HG03135 (cell line): ENCODE measurements at regions not wholly inside any gene's neighbourhood (a gene's known extent, or its start where the extent isn't known, plus 50 kb on each side); places are given as distances from the start of the nearest gene placed in this dataset.
"Not testable (repeated sequence)": the region's sequence is repeated elsewhere in the genome, so short reads cannot be mapped to it uniquely, and the experiment has no call there.

Source experiments
- ATAC-seq: cut with Tn5 transposase; IDR thresholded peaks from one replicate; pipeline ENCODE4 v1.9.1; 2021; ENCODE audit warnings: mild to moderate bottlenecking, moderate library complexity; ENCODE audit not compliant: unreplicated experiment

GRCh38 chr2:190005513-190005912, 57.0 kb downstream of the MSTN start:
- no peak for ATAC-seq

- no peak for ATAC-seq
Observed at GRCh38 chr2:189999661-190000060, 62.9 kb downstream of the MSTN start.

GRCh38 chr2:189998665-189999064, 63.9 kb downstream of the MSTN start:
- ATAC-seq = not testable (repeated sequence)

GRCh38 chr2:189997016-189997415, 65.5 kb downstream of the MSTN start:
- no peak for ATAC-seq

GRCh38 chr2:189995679-189996078, 66.8 kb downstream of the MSTN start:
- ATAC-seq = no peak

GRCh38 chr2:189982780-189983394, 79.6 kb downstream of the MSTN start:
- no peak for ATAC-seq

GRCh38 chr2:189982087-189982486, 80.4 kb downstream of the MSTN start:
- no peak for ATAC-seq

- not testable (repeated sequence) for ATAC-seq
Observed at GRCh38 chr2:189976488-189976887, 86.0 kb downstream of the MSTN start.

GRCh38 chr2:189960346-189960745, 102.2 kb downstream of the MSTN start:
- ATAC-seq = no peak

- no peak for ATAC-seq
Observed at GRCh38 chr2:189959450-189959849, 103.1 kb downstream of the MSTN start.

- peak; percentile 46 for ATAC-seq
Observed at GRCh38 chr2:189954989-189955388, 107.5 kb downstream of the MSTN start.

GRCh38 chr2:189952536-189953109, 109.9 kb downstream of the MSTN start:
- peak; percentile 88 for ATAC-seq

GRCh38 chr2:189951791-189952535, 110.6 kb downstream of the MSTN start:
- ATAC-seq = peak; percentile 34

- ATAC-seq = no peak
Observed at GRCh38 chr2:189943009-189943408, 119.5 kb downstream of the MSTN start.

GRCh38 chr2:189940913-189941312, 121.6 kb downstream of the MSTN start:
- no peak for ATAC-seq

- no peak for ATAC-seq
Observed at GRCh38 chr2:189937691-189938090, 124.8 kb downstream of the MSTN start.

GRCh38 chr2:189933911-189934399, 128.6 kb downstream of the MSTN start:
- ATAC-seq = no peak

- ATAC-seq = peak; percentile 99
Observed at GRCh38 chr2:189933041-189933440, 129.5 kb downstream of the MSTN start.

GRCh38 chr2:189927823-189928222, 134.7 kb downstream of the MSTN start:
- ATAC-seq = no peak
